NCI-H146 treated with DMSO at 0.1 percent for 48 hours (cell line): ENCODE measurements at regions not wholly inside any gene's neighbourhood (a gene's known extent, or its start where the extent isn't known, plus 50 kb on each side); places are given as distances from the start of the nearest gene placed in this dataset.

ENCODE experiments used
- DNase-seq: peaks from one replicate; lab custom pipeline; 2025; ENCODE audit not compliant: unreplicated experiment; lab: John Stamatoyannopoulos, UW

GRCh38 chr4:151604238-151604637 is 156.6 kb downstream of the GATB start:
- DNase-seq = no peak

GRCh38 chr4:151605215-151605614 is 155.6 kb downstream of the GATB start:
- no peak for DNase-seq

GRCh38 chr4:151606061-151606460 is 154.7 kb downstream of the GATB start:
- DNase-seq = no peak

- DNase-seq = no peak
Observed at GRCh38 chr4:151610229-151610628, 150.6 kb downstream of the GATB start.

GRCh38 chr4:151611960-151612359 is 148.8 kb downstream of the GATB start:
- no peak for DNase-seq

- no peak for DNase-seq
Observed at GRCh38 chr4:151613290-151613689, 147.5 kb downstream of the GATB start.

GRCh38 chr4:151614561-151614960 is 146.2 kb downstream of the GATB start:
- no peak for DNase-seq

GRCh38 chr4:151618858-151619257 is 141.9 kb downstream of the GATB start:
- DNase-seq = no peak

- DNase-seq = no peak
Observed at GRCh38 chr4:151620066-151620465, 140.7 kb downstream of the GATB start.
